Astrocyte of the spinal cord (primary cell): ENCODE measurements at regions not wholly inside any gene's neighbourhood (a gene's known extent, or its start where the extent isn't known, plus 50 kb on each side); places are given as distances from the start of the nearest gene placed in this dataset.

Source experiments
- DNase-seq: peaks from one replicate; pipeline ENCODE4 v3.0.0; 2011; ENCODE audit warnings: low read depth, low spot score
- H3K4me3 ChIP-seq: 2 replicates; pipeline ENCODE4 v1.5.1; 2011; ENCODE audit warnings: low read depth, mild to moderate bottlenecking, low read length, moderate library complexity
- in situ Hi-C: cut with HindIII; loops from 2 replicates; pipeline ENCODE4 v1.10.0; 2017; ENCODE audit warnings: low sequenced_read_pairs
- TF ChIP-seq, protein P1 (sequence below): IDR thresholded peaks from 2 replicates; pipeline ENCODE4 v1.5.1; 2012; ENCODE audit warnings: low read depth, mild to moderate bottlenecking, low read length, inconsistent platforms

GRCh38 chr17:77279448-77280303, 138.9 kb downstream of the SEC14L1 start:
- TF ChIP-seq, protein P1, sequence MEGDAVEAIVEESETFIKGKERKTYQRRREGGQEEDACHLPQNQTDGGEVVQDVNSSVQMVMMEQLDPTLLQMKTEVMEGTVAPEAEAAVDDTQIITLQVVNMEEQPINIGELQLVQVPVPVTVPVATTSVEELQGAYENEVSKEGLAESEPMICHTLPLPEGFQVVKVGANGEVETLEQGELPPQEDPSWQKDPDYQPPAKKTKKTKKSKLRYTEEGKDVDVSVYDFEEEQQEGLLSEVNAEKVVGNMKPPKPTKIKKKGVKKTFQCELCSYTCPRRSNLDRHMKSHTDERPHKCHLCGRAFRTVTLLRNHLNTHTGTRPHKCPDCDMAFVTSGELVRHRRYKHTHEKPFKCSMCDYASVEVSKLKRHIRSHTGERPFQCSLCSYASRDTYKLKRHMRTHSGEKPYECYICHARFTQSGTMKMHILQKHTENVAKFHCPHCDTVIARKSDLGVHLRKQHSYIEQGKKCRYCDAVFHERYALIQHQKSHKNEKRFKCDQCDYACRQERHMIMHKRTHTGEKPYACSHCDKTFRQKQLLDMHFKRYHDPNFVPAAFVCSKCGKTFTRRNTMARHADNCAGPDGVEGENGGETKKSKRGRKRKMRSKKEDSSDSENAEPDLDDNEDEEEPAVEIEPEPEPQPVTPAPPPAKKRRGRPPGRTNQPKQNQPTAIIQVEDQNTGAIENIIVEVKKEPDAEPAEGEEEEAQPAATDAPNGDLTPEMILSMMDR = no peak
- in situ Hi-C loops = no loop called here
- DNase-seq = no peak
- H3K4me3 ChIP-seq = no peak overlapping the region

- TF ChIP-seq, protein P1 = no peak
- DNase-seq = peak; percentile 55
- in situ Hi-C loops = no loop called here
- peak overlapping the region; percentile 32 for H3K4me3 ChIP-seq
These were observed 139.7 kb downstream of the SEC14L1 start for GRCh38 chr17:77280304-77281121.

DNA sequence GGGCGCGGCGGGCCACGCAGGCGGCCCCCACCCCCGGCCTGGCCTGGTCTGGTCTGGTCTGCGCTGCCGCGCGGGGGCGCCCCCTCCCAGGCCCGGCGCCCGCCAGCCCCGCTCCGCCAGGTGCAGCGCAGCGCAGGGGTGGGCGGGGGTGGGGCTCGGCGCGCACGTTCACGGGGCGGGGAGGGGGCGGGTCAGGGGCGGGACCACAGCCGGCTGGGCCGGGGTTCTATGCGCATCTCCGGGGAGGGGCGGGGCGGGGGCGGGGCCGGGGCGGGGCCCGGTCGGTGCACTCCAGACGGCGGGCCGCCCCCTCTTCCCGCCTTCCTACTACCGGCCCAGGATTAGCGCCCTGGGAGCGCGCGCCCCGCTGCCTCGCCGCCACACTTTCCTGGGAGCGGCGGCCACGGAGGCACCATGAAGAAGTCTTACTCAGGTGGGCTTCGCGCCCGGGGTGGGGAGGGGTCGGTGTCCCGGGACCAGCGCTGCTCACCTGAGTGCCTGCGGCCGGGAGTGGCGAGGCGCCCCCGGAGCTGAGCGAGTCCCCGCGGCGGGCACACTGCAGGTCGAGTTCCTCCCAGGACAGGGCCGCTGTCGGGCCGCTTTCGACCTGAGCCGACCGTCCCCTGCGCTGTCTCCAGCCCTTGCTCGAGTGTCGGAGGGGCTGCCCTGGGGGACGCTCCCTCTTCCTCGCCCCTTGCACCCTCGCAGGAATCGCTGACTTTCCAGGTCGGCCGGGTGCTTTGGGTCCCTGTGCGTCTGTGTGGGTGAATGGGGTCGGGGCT, 140.5 kb downstream of the SEC14L1 start:
- in situ Hi-C loops = no loop called here
- DNase-seq = peak; percentile 40

DNA sequence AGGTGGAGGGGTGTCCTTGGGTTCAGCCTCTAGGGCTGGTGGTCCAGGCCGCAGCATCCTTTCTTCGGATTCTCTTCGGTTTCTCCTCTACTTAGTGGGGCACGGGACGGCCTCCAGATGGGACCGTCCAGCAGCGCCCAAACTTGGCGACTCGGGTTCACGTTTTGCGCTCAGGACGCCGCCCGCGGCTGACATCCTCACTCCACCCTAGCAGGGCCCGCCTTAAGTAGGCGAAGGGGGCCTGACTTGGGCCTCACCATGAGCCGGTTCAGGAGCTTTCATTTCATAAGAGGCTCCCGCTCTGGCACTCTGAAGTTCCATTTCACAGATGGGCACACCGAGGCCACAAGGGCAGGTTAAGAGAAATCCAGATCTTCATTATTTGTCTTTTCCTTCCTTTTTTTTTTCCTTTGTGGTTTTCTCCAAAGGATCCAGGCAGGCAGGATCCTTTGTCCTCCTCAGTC, 141.2 kb downstream of the SEC14L1 start:
- TF ChIP-seq, protein P1 = no peak
- H3K4me3 ChIP-seq = peak overlapping the region; percentile 51
- in situ Hi-C loops = no loop called here
- no peak for DNase-seq

More for the DNA sequence above, 140.5 kb downstream of the SEC14L1 start:
- peak overlapping the region; percentile 51 for H3K4me3 ChIP-seq
- TF ChIP-seq, protein P1 = peak; percentile 7

DNA sequence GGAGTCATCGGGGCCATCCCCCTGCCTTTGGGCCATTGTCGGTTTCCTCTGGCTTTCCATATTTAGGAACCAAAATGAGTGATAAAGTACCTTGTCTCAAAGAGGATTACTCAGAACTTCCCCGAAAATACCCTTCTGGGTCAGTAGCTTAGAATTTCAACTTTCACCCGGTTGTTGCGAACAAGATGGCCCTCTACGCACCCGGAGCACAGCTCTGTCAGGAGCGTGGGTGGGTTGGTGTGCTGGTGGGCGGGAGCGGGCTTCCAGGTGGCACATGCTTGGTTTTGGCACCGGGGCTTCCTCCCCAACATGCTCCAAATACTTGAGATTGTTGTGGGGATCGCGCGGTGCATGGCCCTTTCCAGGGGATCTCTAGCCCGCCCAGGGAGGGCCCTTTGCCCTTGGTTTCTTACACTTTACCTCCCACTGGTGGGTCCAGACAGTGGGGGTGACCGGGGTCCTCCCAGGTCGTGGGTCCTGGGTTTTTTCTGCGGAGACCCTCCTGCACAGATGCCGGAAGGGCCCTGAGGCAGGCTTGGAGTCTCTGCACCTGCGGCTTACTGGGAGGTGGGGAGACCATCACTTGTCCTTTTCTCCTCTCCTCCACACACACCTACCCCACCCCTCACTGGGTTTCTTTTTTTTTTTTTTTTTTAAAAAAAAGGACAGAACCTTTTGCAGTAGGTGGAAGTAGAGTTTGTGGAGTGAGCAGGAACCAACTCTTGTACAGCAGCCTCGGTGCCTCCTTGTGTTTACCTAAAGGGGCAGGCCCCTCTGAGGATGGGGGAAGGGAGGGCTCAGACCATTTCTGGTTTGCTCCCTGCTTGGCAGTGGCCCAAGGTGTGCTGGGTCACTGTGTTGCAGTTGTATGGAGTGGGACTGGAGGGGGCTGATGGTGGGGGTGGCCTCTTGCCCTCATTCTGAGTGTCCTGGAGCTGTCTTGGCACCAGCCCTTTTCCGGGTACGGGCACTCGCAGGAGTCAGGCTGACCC, 142.1 kb downstream of the SEC14L1 start:
- in situ Hi-C loops = no loop called here
- TF ChIP-seq, protein P1 = no peak
- peak; percentile 43 for DNase-seq
- peak overlapping the region; percentile 51 for H3K4me3 ChIP-seq
